ENCODE measurements at regions not wholly inside any gene's neighbourhood (a gene's known extent, or its start where the extent isn't known, plus 50 kb on each side); places are given as distances from the start of the nearest gene placed in this dataset.

GRCh38 chr13:105343134-105343806 is 1192.2 kb downstream of the EFNB2 start:
- peaks cover 57% of the 10 kb centered on the region for H3K4me1 Mint-ChIP-seq (ENCODE audit: low read depth)
- no peak for TF ChIP-seq CTCF (IDR thresholded peaks at IDR 0.05)
- peak overlapping the region; percentile 89 for H3K27ac Mint-ChIP-seq (ENCODE audit: unreplicated experiment)
- DNase-seq (ENCODE audit: low spot score), result no peak
- peaks cover 6% of the 10 kb centered on the region for H3K9me3 Mint-ChIP-seq (ENCODE audit: low read depth)
- no peaks in the 10 kb centered on the region for H3K36me3 Mint-ChIP-seq (ENCODE audit: low read depth)
- H3K4me3 Mint-ChIP-seq (ENCODE audit: unreplicated experiment), result no peak overlapping the region
- no peaks in the 10 kb centered on the region for H3K27me3 Mint-ChIP-seq (ENCODE audit: low read depth)

DNA sequence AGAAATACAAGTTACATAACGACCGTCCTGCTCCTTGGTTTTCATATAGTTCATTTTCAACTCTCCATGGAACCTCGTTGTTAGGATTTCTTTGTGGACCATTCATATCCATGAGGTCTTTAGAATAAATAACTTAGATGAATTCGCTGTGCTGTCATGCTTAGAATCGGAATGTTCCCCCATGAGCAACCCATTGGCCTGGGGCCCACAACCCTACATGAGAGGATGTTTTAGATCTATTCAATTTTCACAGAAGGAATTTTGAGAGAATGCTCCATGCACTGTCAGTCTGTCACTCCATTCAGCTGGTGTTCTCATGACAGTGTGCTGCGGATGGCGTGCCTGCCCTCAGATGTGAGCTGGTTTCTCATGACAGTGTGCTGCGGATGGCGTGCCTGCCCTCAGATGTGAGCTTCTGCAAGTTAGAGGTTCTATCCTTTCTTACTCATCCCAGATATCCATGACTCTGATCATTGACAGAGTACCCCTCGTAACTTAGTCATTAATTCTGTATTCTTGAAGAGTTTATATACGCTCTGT is 1193.1 kb downstream of the EFNB2 start:
- no peak for DNase-seq (ENCODE audit: low spot score)
- H3K27me3 Mint-ChIP-seq (ENCODE audit: low read depth), result no peaks in the 10 kb centered on the region
- H3K27ac Mint-ChIP-seq (ENCODE audit: unreplicated experiment), result peak overlapping the region; percentile 32
- H3K36me3 Mint-ChIP-seq (ENCODE audit: low read depth), result no peaks in the 10 kb centered on the region
- TF ChIP-seq CTCF (IDR thresholded peaks at IDR 0.05), result no peak
- peaks cover 6% of the 10 kb centered on the region for H3K9me3 Mint-ChIP-seq (ENCODE audit: low read depth)
- peaks cover 65% of the 10 kb centered on the region for H3K4me1 Mint-ChIP-seq (ENCODE audit: low read depth)
- no peak overlapping the region for H3K4me3 Mint-ChIP-seq (ENCODE audit: unreplicated experiment)

DNA sequence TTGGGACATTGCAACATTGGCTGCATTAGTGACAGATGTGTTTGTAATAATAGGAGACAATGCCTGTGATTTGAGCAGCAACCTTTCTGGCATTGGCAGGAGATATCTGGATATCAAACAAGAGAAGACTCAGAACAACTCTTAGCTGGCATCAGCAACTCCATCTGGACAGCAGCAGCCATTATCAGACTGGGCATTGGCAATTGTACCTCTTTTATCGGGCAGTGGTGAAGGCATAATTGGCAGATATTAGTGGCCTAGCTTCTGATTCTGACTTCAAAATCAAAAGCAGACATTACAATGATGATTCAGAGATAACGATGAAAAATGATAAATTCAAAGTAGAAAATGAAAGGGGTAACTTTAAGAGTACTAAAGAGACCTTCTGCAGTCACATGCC is 1193.7 kb downstream of the EFNB2 start:
- no peak overlapping the region for H3K27ac Mint-ChIP-seq (ENCODE audit: unreplicated experiment)
- no peaks in the 10 kb centered on the region for H3K27me3 Mint-ChIP-seq (ENCODE audit: low read depth)
- H3K36me3 Mint-ChIP-seq (ENCODE audit: low read depth), result no peaks in the 10 kb centered on the region
- H3K9me3 Mint-ChIP-seq (ENCODE audit: low read depth), result peaks cover 6% of the 10 kb centered on the region
- peaks cover 68% of the 10 kb centered on the region for H3K4me1 Mint-ChIP-seq (ENCODE audit: low read depth)
- TF ChIP-seq CTCF (IDR thresholded peaks at IDR 0.05), result no peak
- no peak overlapping the region for H3K4me3 Mint-ChIP-seq (ENCODE audit: unreplicated experiment)
- no peak for DNase-seq (ENCODE audit: low spot score)

GRCh38 chr13:105341256-105341655 is 1194.2 kb downstream of the EFNB2 start:
- no peaks in the 10 kb centered on the region for H3K36me3 Mint-ChIP-seq (ENCODE audit: low read depth)
- no peak for TF ChIP-seq CTCF (IDR thresholded peaks at IDR 0.05)
- peaks cover 69% of the 10 kb centered on the region for H3K4me1 Mint-ChIP-seq (ENCODE audit: low read depth)
- H3K27ac Mint-ChIP-seq (ENCODE audit: unreplicated experiment), result no peak overlapping the region
- no peaks in the 10 kb centered on the region for H3K27me3 Mint-ChIP-seq (ENCODE audit: low read depth)
- peaks cover 8% of the 10 kb centered on the region for H3K9me3 Mint-ChIP-seq (ENCODE audit: low read depth)
- no peak overlapping the region for H3K4me3 Mint-ChIP-seq (ENCODE audit: unreplicated experiment)
- no peak for DNase-seq (ENCODE audit: low spot score)

- TF ChIP-seq CTCF (IDR thresholded peaks at IDR 0.05), result no peak
- Mint-ChIP-seq H3K27ac (ENCODE audit: unreplicated experiment) (no peak overlapping the region), H3K4me3 (ENCODE audit: unreplicated experiment) (no peak overlapping the region), H3K36me3 (ENCODE audit: low read depth) (no peaks in the 10 kb centered on the region), H3K27me3 (ENCODE audit: low read depth) (no peaks in the 10 kb centered on the region), H3K9me3 (ENCODE audit: low read depth) (peaks cover 17% of the 10 kb centered on the region), H3K4me1 (ENCODE audit: low read depth) (peaks cover 70% of the 10 kb centered on the region)
- DNase-seq (ENCODE audit: low spot score), result no peak
Measured at GRCh38 chr13:105340061-105340606, 1195.3 kb downstream of the EFNB2 start.

Measured in chondrocyte (in vitro differentiated cells).